Ovary (tissue), 7 donors: ENCODE measurements at regions not wholly inside any gene's neighbourhood (a gene's known extent, or its start where the extent isn't known, plus 50 kb on each side); places are given as distances from the start of the nearest gene placed in this dataset. TPM values are rescaled to one million over a fixed set of nuclear protein-coding genes. Genes with fewer than 3 reads are reported as not detected.
"Not testable (repeated sequence)": the region's sequence is repeated elsewhere in the genome, so short reads cannot be mapped to it uniquely, and the experiment has no call there.

Source experiments
- DNase-seq, 5 donors: peaks; one replicate each; pipeline ENCODE4 v3.0.0-alpha.2; 2019 to 2020
- H3K27ac ChIP-seq, 2 donors: fragments of 200-600 bp; one replicate each; pipeline versions ENCODE4 v1.5.1 to v1.8.0; 2019 to 2022
- H3K27me3 ChIP-seq: fragments of 200-600 bp; one replicate; pipeline ENCODE4 v1.8.0; 2022
- H3K36me3 ChIP-seq: fragments of 200-600 bp; sonication (generic); one replicate; pipeline ENCODE4 v1.5.1; 2019
- H3K4me1 ChIP-seq: one replicate; pipeline ENCODE4 v1.8.1; 2013; ENCODE audit warnings: mild to moderate bottlenecking, moderate library complexity; ENCODE audit not compliant: insufficient read depth
- H3K4me3 ChIP-seq: fragments of 200-600 bp; sonication (generic); one replicate; pipeline ENCODE4 v1.5.1; 2017
- H3K9me3 ChIP-seq, 2 donors: fragments of 200-600 bp in 1 of 2; sonication (generic) in 1 of 2; one replicate each; pipeline versions ENCODE4 v1.5.1 to v1.8.1; 2013 to 2019; ENCODE audit warnings: mild to moderate bottlenecking in 1 of 2, moderate library complexity in 1 of 2
- CTCF ChIP-seq, 3 donors: fragments of 450-650 bp in 2 of 3; fragments of 200-600 bp in 1 of 3; IDR thresholded peaks; one replicate each; pipeline versions ENCODE4 v1.5.1 to v1.8.0; 2016 to 2022; ENCODE audit warnings: antibody characterized with exemption in 3 of 3, mild to moderate bottlenecking in 1 of 3
- EP300 ChIP-seq: sonication (generic); formaldehyde crosslinking; IDR thresholded peaks from one replicate; pipeline ENCODE4 v1.6.1; 2017; ENCODE audit warnings: antibody characterized with exemption
- POLR2A ChIP-seq: fragments of 450-650 bp; IDR thresholded peaks from one replicate; pipeline ENCODE4 v1.6.1; 2017; ENCODE audit warnings: antibody characterized with exemption, mild to moderate bottlenecking, moderate library complexity
- WGBS, 3 donors: extraction: QIAGEN DNeasy Blood & Tissue Kit in 1 of 3; methylation state at CpG; one replicate each; pipeline versions ENCODE4 v1.1.5 to v1.1.7; 2013 to 2017; 5-methylcytosine and 5-hydroxymethylcytosine counted together
- intact Hi-C, 4 donors: fragments of 100-400 bp; cut with DNase I; formaldehyde crosslinking; loops; one replicate each; pipeline versions ENCODE4 v1.11.0 to v1.15.1; 2022 to 2023
- small RNA-seq: library from RNA; depleted of rRNA; stranded (forward); fragments of <200 nt; gene quantifications from one replicate; pipeline ENCODE3, GENCODE V24; 2016
- donor health status: DM: no; HTN: no; CAD: no; lungs with moderate emphysema.
- donor health status: DM: no; HTN: no; CAD: no.
- donor health status: Bipolar disorder and iron deficiency.
- donor health status: DM: no; HTN: no; CAD: no.
- donor health status: DM: yes; HTN: yes; CAD: no.

DNA sequence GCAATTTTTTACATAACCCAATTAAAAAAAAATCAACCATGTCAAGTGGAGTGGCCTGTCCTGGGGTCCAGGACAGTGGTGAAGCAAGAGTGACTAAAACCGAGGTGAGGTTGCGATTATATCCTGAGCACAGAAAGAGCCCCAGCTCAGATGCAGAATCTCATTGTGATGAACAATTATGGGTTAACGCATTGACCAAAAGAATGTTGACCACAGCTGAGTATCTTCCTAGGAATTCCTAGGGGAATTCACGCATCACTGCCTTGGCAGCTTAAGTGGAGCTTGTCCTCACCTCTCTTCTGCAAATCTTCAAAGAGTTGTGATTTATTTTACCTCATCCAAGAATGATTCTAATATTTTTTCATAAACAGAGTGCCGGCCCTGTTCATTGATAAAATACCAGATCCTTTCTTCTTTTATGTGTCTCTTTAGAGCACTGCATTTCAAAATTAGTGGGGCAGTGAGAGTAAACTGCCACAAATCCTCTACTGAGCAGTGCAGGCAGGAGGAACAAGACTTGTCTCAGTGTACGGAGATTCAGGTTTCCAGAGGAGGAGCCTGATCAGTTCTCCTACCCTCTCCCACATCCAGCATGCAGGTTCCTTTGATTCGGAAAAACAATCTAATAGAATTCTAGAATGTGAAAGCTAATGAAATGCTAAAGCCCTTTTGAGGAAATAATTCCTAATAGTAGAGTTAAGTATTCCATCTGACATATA, 60.1 kb upstream of the ZNF184 start:
- H3K4me1 ChIP-seq, result no peaks in the 10 kb centered on the region
- no peak for DNase-seq
- no peaks in the 10 kb centered on the region for H3K36me3 ChIP-seq
- no peak for TF ChIP-seq POLR2A
- no peak for TF ChIP-seq CTCF (IDR thresholded peaks at IDR 0.05)
- TF ChIP-seq EP300, result no peak
- intact Hi-C loops, result no loop called here
- no peaks in the 10 kb centered on the region for H3K9me3 ChIP-seq
- H3K4me3 ChIP-seq, result no peak overlapping the region
- 37 to 45% (median 43%) methylated on average over 7 of the region's 7 CpGs for WGBS, 3 donors
- no peaks in the 10 kb centered on the region for H3K27me3 ChIP-seq
- no peak overlapping the region for H3K27ac ChIP-seq

DNA sequence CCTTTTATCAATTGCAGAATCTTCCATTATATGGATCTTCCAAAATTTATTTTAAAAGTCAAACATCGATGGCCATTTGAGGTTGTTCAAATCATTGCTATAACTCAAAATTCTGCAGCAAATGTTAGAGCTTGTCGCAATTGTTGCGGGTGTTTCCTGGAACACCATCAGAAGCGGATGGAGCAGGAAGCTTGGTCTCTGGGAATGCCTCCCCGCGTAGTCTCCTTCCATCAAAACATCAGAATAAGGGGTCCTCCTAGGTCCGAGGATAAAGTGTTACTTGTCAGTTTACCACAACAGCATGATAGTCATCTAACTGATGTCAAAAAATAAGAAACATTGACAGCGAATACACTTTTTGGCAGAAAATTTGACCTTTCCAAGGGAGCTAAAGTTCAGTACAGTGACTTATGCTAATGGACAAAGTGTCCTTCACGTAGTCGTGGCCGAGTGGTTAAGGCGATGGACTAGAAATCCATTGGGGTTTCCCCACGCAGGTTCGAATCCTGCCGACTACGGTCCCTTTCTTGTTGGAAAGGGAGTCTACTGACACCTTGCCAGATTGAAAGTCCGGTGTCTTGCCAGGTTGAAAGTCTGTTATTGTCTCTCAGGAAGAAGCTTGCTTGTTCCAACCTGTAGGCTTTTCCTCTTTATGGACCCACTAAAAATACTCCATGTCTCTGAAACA, 59.0 kb upstream of the ZNF184 start:
- H3K4me1 ChIP-seq, result no peaks in the 10 kb centered on the region
- no peak for TF ChIP-seq POLR2A
- TF ChIP-seq CTCF (IDR thresholded peaks at IDR 0.05), result no peak
- no peak for TF ChIP-seq EP300
- no peak overlapping the region for H3K27ac ChIP-seq
- H3K27me3 ChIP-seq, result no peaks in the 10 kb centered on the region
- no peak overlapping the region for H3K4me3 ChIP-seq
- 89 to 91% (median 89%) methylated on average over 17 of the region's 17 CpGs for WGBS, 3 donors
- no peak for DNase-seq
- intact Hi-C loops, result no loop called here
- no peaks in the 10 kb centered on the region for H3K36me3 ChIP-seq
- H3K9me3 ChIP-seq, result no peaks in the 10 kb centered on the region

GRCh38 chr6:27529796-27530195, 56.9 kb upstream of the ZNF184 start:
- H3K36me3 ChIP-seq, intact Hi-C loops: not testable (repeated sequence)

GRCh38 chr6:27528714-27529113, 55.8 kb upstream of the ZNF184 start:
- no peaks in the 10 kb centered on the region for H3K27me3 ChIP-seq
- intact Hi-C loops, result no loop called here
- no peak for DNase-seq
- H3K4me3 ChIP-seq, result no peak overlapping the region
- H3K27ac ChIP-seq, result no peak overlapping the region
- H3K4me1 ChIP-seq, result no peaks in the 10 kb centered on the region
- H3K9me3 ChIP-seq, result no peaks in the 10 kb centered on the region
- TF ChIP-seq EP300, result no peak
- no peaks in the 10 kb centered on the region for H3K36me3 ChIP-seq

More at GRCh38 chr6:27529796-27530195, 56.9 kb upstream of the ZNF184 start:
- DNase-seq, H3K4me3 ChIP-seq, H3K4me1 ChIP-seq, H3K27me3 ChIP-seq, H3K27ac ChIP-seq, H3K9me3 ChIP-seq: not testable (repeated sequence)
- 86 to 91% (median 87%) methylated on average over 20 to 24 of the region's 24 CpGs for WGBS, 3 donors

Small RNAs in the stretch of these regions (small RNA-seq; reads per million reads assigned to genes)
- gene AL031229.1 (not detected), gene HIST1H4PS1 (not detected), gene RNU6-471P (not detected)
